ENCODE measurements at regions not wholly inside any gene's neighbourhood (a gene's known extent, or its start where the extent isn't known, plus 50 kb on each side); places are given as distances from the start of the nearest gene placed in this dataset.

DNA sequence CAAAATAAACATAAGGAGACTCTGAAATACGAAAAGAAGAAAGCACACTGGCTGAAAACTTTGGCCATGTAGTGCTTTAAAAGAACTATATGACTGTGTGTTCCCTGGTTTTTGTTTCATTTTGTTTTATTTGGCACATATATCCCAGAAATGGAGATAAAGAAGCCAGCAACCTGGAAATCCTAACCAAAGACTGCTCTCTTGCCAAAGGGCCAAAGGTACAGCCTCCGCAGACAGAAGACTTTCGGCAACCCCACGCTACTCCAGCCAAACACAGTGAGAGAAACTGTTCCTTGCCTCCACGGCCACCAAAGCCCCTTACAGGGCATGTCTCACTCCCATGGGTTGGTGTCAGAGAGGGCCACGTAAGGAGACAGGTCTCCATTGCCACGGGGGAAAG is 381.2 kb upstream of the NETO1 start:
- intact Hi-C loops (cut with micrococcal nuclease), result no loop called here

DNA sequence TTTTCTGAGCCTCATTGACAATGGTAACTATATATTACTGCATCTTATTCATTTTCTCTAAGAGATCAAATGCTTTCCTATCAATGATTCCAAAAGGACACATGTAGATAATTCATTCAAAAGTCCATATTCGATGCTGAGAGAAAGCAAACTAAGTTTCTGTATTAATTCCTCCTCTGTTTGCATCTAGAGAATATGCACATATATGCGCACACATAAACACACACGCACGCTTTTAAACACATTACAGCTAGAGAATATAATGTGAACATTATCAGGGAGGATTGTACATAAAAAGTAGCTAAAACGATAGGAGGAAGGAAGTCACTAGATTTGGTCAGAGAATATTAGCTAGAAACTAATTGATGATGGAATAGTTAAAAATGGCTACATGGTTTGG is 379.0 kb upstream of the NETO1 start:
- intact Hi-C loops (cut with micrococcal nuclease), result no loop called here

DNA sequence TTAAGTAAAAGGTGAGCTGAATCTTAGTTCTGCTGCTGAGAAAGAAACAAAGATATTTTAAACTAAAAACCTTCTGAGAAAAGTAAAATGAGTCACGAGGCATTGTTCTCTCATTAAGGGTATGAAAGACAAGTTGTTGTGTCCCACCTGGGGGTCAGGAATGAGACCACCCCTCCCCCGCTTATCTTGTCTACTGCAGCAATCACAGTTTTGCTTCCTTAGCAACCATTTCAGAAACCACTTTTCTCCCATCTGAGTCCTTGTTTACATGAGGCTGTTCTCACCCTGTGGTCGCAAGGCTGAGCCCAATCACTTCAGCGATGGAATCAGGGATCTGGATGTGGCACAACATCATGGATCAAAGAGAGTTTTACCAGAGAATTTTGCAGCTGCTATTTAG is 377.6 kb upstream of the NETO1 start:
- intact Hi-C loops (cut with micrococcal nuclease), result no loop called here

DNA sequence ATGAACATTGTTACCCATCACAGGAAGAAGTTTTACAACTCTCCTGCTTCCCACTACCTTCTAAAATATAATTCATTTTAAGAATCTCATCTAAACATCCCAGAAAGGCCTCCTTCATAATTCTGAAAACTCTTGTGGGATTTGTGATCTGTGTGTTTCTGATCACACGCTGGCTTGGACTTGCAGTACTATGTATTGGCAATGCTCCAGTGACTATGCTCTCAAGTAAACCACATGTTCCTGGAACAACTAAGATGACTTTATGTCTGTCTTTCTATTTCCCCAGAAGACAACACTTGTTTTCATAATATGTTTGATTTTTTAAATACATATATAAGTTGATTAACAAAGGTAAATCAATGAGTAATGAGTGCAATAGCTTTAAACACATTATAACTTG is 376.6 kb upstream of the NETO1 start:
- intact Hi-C loops (cut with micrococcal nuclease), result no loop called here

DNA sequence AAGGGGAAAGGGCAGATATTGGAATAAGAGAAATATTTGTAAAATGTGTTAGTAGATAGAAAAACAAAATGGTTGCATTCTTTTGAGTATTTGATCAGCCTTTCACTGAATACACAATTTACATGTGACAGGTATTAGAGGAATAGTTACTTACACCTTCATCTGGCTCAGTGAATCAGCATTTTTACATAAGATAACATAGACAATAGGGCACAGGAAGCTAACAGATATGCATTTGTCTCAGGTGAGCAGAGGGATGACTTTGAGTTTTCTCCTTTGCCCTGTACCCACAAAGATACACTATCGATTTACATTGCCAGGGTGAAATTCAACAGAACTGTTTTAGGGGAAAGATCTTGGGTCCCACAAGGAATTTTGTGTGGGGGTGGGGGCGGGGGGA is 373.1 kb upstream of the NETO1 start:
- intact Hi-C loops (cut with micrococcal nuclease), result no loop called here

DNA sequence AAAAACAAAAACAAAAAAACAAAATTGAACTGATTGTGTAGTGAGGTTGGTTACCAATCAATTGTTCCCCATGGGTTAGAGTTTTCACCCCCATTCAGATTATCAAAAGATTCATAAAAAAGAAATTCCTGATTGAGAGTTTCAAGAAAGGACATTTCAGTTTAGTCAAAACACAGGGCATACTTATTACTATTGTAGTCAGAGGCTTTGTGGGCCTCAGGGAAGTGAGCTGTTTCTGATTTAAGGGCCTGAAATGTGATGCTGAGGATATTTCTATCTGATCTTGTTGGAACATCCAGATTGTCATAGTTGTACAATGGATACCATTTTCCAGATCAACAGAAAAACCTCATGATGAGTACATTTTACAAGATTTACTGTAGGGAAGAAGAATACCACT is 368.1 kb upstream of the NETO1 start:
- intact Hi-C loops (cut with micrococcal nuclease), result no loop called here

- intact Hi-C loops (cut with micrococcal nuclease), result no loop called here
Measured at GRCh38 chr18:73235491-73235890, 367.7 kb upstream of the NETO1 start.

DNA sequence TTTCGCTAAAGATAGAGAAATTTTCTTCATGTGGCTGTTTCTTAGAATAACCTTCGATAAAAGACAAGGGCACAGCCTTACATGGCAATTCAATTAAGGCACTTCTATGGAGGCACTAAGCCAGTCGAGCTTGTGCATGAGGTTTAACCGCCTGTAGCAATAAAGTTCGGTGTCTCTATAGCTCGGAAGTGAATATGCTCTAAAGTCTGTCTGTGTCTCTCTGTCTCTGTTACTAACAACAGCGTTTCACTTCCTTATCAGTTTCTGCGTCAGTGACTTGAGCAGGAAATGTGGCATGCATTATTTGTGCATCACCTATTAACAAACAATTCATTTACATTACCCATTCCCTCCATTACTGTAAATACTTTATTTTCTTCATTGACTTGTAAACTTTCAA is 365.1 kb upstream of the NETO1 start:
- intact Hi-C loops (cut with micrococcal nuclease), result no loop called here

DNA sequence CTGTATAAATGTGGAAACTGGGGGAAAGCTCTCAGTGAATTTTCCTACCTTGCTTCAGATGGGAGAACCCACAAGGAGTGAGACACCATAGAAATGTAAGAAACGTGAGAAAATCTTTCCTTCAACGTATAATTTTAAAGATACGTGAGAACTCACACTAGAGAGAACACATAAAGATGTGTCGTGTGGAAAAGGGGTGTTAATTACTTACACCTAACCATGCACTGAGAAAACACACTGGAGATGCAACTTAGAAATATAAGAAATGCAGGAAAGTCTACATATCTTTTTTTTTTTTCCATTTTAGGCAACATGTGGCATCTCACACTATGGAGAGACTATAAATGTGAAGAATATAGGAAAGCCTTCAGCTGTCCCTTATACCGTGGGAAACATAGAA is 352.9 kb upstream of the NETO1 start:
- intact Hi-C loops (cut with micrococcal nuclease), result no loop called here

DNA sequence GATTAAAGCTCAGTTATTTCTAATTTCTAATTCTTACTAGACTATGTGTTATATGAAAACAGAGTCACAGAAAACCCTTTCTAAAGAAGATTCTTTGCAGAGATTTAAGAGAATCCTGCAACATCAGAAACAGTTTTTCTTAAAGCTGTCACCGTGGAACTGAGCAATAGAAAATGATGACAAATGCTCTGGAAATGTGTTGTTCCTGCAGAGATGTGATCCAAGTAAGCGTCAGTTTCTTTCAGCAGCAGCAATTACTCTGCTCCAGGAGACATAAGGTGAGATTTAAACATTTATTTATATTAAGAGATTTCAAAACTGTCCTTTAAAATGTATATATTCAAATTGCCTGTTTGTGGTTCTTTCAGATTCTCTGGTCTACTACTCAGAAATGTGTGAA is 350.5 kb upstream of the NETO1 start:
- intact Hi-C loops (cut with micrococcal nuclease), result no loop called here

DNA sequence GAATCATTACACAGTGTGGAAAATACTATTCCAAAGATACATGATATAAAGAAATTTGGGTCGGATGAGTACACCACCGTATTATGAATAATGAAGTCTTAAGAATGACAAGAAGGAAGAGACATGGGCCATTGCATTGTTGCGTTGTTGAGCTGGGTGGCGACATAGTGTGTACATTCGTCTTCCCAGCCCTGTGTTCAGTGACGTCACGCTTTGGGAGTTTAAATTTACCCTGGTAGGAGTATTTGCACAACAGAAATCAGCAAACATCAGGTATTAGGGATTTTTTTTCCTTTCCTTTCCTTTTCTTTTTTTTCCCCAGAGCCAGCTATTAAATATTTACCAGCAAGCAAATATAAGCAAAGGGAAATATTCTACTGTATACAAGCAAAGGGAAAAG is 347.2 kb upstream of the NETO1 start:
- intact Hi-C loops (cut with micrococcal nuclease), result no loop called here

DNA sequence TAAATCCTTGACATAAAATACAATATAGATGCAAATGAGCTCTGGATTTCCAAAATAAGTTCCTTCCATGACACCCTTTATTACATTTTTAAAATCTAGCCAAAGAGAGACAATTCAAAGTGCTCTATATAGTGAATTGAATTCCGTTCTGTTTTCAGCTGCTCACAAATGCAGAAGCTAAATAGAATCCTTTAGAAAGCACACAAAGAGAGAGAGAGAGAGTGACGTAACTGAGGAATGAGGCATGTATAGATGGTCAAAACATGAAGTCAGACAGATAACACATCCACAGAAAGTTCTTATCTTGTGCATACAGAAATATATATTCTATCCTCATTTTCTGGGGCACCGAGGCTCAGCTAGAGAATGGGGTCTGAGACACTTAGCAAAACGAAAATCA is 344.7 kb upstream of the NETO1 start:
- intact Hi-C loops (cut with micrococcal nuclease), result no loop called here

- intact Hi-C loops (cut with micrococcal nuclease), result no loop called here
Measured at GRCh38 chr18:73201940-73202339, 334.2 kb upstream of the NETO1 start.

DNA sequence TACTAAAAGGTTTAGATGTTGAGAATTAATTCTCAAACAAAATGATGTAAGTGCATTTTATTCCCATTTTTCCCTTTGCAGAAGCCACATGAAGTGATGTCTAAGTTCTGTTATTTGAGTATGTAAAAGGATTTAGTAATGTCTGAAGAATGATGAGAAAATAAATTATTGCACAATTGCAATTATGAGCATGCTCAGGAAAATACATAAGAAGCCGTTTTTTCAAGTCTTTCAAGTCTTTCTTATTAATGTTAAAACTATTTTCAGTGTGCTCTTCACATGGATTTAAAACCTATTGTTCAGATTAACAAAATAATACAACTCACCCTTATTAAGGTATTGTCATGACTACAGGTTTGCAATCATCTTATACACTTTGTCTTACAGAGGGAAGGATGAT is 331.4 kb upstream of the NETO1 start:
- intact Hi-C loops (cut with micrococcal nuclease), result no loop called here

- intact Hi-C loops (cut with micrococcal nuclease), result no loop called here
Measured at GRCh38 chr18:73189718-73190117, 321.9 kb upstream of the NETO1 start.

DNA sequence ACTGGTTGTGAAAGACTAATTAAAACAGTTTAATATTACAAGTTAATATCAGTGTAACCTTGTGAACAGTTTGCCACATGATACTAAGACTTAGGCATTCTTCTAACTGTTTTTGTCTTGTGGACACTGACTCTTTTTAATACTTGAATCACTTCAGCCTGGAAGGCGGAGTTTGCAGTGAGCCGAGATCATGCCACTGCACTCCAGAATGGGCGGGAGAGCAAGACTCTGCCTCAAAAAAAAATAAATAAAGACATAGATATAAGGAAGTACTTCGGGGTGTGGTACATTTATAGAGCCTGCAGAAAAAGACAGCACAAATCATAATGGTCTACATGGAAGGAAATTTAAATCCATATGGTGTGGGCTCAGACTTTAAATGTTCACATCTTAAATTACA is 300.4 kb upstream of the NETO1 start:
- intact Hi-C loops (cut with micrococcal nuclease), result no loop called here

DNA sequence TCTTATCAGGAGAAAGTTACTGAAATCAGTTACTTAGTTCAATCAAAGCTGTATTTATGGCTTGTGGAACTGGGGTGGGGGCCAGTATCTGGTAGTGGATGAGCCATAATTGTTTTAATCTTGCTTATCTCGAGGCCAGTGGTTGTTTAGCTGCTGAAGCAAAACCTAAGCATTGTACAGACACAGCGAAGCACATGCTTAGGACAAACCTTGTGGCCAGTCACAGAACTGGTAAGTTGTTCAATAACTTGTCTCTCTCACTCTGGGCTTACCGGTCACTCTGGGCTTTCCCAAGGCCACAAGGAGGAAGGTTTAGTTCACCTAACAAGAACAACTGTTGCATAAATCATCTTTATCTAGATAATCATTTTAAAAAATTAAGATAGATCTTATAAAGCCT is 296.6 kb upstream of the NETO1 start:
- intact Hi-C loops (cut with micrococcal nuclease), result no loop called here

- intact Hi-C loops (cut with micrococcal nuclease), result no loop called here
Measured at GRCh38 chr18:73163236-73163635, 295.4 kb upstream of the NETO1 start.

GRCh38 chr18:73156117-73156516 is 288.3 kb upstream of the NETO1 start:
- intact Hi-C loops (cut with micrococcal nuclease), result no loop called here

GRCh38 chr18:73153271-73153670 is 285.5 kb upstream of the NETO1 start:
- intact Hi-C loops (cut with micrococcal nuclease), result no loop called here

GRCh38 chr18:73151086-73151485 is 283.3 kb upstream of the NETO1 start:
- intact Hi-C loops (cut with micrococcal nuclease), result no loop called here

GRCh38 chr18:73150199-73150598 is 282.4 kb upstream of the NETO1 start:
- intact Hi-C loops (cut with micrococcal nuclease), result no loop called here

- intact Hi-C loops (cut with micrococcal nuclease), result no loop called here
Measured at GRCh38 chr18:73147590-73147989, 279.8 kb upstream of the NETO1 start.

DNA sequence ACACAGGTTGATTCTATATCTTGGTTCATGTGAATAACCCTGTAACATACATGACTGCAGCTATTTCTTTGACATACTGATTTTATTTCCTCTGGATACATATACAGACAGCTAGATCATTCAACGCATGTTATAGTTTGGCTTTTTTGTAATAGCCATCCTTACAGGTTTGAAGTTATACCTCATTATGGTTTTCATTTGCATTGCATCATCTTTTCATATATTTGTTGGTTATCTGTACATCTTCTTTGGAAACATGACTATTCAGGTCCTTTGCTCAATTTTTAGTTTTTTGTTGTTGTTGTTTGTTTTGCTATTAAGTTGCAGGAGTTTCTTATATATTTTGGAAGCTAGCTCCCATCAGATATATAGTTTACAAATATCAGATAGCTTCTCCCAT is 276.2 kb upstream of the NETO1 start:
- intact Hi-C loops (cut with micrococcal nuclease), result no loop called here

- intact Hi-C loops (cut with micrococcal nuclease), result loop anchor here (2.0 kb wide), 1 partner anchor 373 kb away; no protein-coding TSS in a partner anchor
Measured at GRCh38 chr18:73136134-73136533, 268.3 kb upstream of the NETO1 start.
